ENCODE measurements at regions not wholly inside any gene's neighbourhood (a gene's known extent, or its start where the extent isn't known, plus 50 kb on each side); places are given as distances from the start of the nearest gene placed in this dataset.

DNA sequence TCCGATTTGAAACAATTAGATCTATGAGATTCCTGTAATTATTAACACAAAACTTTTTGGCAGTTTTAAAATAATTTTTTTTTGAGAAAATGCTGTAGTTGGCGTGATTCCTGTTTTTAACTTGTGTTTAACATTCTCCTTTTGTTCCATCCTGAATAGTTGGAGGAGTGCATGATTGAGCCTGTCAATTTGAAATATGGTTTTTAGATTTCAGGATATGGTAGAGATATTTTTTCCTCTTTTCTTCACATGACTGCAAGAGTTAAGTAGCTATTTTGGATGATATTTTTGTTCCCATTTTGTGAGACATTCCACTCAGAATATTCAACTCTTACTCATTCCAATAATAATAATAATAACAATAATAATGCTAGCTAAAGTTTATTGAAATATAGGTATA, 241.7 kb upstream of the MAN1A1 start:
- intact Hi-C loops (cut with DNase I, micrococcal nuclease) = no loop called here
- no peak for DNase-seq
- ATAC-seq = no peak

DNA sequence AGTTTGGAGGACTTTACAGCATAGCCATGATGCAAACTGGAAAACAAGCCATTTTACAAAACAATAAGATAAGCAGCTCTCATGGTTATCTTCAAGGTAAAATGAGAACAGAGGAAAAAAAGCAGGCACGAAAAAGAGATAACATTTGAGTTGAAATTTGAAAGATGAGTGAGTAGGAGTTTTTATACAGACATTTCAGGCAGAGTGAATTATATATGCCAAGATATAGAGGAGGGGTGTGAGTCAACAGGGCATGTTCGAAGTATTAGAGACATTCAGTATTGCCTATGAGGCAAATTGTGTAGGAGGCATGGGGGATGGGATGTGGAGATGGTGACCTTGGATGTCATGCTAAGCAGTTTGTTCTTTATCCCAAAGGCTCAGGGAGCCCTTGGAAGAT, 240.5 kb upstream of the MAN1A1 start:
- DNase-seq (no peak), ATAC-seq (no peak)
- intact Hi-C loops (cut with DNase I, micrococcal nuclease) = no loop called here

DNA sequence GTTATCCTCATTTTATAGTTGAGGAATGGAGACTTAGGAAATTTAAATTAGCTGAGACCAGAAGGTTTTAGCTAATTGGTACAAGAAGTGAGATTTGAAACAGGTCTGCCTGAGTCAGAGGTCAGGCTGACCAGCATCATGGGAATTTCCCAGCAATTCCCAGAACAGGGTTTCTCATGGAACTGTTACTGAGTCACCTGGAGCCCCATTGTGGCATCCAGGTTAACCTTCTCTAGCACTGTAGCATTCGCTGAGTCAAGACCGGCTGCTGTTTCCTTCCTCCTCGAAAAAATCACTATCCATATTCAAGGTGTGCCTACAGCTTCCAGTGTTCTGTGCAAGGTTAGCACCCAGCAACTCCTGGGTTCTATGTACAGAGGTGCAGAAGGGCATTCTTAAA, 238.0 kb upstream of the MAN1A1 start:
- DNase-seq = no peak
- no peak for ATAC-seq
- intact Hi-C loops (cut with DNase I, micrococcal nuclease) = no loop called here

DNA sequence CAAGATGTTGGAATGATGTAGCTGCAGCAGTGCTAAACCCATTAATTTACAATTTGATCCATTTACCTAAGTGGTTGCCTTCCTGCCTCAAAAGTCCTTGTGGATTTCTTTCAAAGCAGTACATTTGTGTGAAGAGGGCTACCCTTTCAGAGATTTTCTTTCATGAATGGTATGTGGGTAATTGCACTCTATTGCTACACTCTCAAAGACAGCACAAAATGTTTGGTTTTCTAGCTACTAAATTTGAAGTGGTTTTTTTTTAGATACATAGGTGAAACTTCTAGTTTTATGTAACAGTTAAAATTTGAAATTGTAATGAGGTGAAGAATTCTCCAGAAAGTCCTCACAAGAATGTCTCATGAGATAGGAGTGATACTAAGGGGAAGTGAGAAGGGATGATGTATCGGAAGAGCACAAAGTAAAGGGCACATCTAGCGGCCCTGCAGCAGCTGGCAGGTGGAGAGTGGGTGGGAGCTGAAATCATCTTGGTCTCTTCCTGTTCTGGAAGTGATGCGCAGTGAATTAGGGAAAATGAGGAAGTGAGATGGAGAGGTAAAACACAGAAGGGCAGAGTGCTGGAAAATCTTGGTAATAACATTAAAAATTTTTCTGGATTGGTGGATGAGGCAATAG, 236.8 kb upstream of the MAN1A1 start:
- ATAC-seq = no peak
- no peak for DNase-seq
- intact Hi-C loops (cut with DNase I, micrococcal nuclease) = no loop called here

DNA sequence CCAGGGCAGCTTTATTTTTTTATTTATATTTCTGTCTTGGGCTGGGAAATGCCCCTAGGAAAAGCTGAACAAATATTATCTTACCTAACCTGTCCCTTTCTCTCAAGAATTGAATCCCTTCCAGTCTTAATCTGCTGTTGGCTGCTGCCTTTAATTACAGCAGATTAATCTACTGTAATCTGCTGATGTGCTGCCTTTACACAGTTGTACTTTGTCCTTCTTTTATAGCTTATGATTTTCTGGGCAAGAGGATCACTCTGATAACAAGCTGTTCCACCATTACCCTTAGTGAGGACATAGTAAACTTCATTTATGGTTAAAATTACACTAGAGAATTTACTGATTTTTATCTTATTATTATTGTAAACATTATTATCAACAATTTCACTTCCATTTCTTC, 234.5 kb upstream of the MAN1A1 start:
- ATAC-seq = peak; percentile 99
- intact Hi-C loops (cut with DNase I, micrococcal nuclease) = no loop called here
- DNase-seq = no peak

DNA sequence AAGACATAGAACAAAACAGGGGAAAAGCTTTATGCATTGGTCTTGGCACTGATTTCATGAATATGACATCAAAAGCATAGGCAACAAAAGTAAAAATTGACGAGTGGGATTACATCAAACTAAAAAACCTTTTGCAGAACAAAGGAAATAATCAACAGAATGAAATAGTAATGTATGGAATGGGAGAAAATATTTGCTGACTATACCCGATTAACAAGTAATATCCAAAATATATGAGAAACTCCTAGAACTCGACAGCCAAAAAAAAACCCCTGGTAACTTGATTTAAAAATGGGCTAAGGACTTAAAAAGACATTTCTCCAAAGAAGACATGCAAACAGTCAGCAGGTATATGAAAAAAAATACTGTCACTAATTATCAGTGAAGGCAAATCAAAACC, 231.7 kb upstream of the MAN1A1 start:
- intact Hi-C loops (cut with DNase I, micrococcal nuclease) = no loop called here
- DNase-seq (no peak), ATAC-seq (no peak)

DNA sequence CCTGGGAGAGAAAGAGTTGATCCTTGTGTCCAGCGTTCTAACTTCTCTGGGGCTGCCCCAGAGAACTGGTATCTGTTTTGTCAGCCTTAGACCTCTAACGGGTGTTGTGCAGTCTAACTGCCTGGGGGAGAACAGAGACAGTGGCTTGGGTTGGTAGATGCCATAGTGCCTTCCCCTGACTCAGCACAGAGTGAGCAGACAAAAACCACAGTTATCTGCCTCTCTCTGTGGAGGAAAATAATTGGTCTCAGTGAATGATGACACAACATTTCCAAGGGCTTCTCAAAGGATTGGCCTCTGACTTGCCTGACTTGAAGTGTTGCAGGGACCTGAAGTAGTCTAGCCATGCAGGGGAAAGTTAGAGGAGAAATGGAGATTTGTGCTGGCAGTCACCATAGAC, 226.2 kb upstream of the MAN1A1 start:
- DNase-seq (no peak), ATAC-seq (no peak)
- intact Hi-C loops (cut with DNase I, micrococcal nuclease) = no loop called here

DNA sequence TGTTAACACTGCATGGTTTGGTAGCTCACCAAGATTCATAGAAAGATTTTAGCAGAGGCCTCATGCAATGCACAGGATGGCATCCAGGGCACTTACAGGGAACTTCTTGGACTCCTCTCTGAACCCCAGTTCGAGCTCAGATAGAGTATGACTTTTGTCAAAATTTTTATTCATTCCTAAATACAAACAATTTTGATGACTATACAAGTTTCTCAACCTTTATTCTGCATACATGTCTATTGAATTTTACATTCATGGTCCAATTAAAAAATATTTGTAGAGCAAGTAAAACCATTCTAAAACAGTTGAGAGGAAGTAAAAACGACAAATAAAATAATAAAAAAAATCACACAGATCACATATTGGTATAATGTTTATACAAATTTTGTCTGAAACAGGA, 219.0 kb upstream of the MAN1A1 start:
- intact Hi-C loops (cut with DNase I, micrococcal nuclease) = no loop called here
- no peak for DNase-seq
- ATAC-seq = no peak

DNA sequence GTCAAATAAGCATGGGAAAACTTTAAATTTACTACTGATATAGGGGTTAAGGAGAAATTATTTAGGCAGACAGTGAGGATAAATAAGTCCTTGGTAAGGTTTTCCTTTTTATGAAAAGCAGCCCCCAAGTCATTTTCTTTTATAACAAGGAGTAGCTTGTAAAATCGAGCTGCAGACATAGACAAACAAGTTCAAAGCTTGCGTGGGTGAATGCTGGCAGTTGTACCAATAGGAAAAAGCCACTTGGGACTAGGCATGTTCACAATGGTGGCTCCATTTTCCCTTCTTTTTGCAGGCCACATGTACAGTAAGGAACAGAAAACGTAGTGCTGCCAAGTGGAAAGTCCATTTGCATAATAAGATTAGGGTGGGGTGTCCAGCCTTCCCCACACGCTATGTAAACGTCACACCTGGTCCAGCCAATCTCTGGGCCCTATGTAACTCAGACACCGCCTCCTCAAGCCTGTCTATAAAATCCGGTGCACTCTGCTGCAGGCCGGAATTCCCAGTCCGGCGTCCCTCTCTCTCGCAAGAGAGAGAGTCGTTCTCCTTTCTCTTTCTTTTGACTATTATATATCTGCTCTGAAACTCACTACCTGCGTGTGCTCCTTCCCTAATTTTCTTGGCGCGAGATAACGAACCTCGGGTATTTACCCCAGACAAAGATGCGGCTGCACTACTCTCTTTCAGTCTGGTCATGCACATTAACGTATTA, 217.1 kb upstream of the MAN1A1 start:
- intact Hi-C loops (cut with DNase I, micrococcal nuclease) = no loop called here
- no peak for ATAC-seq
- DNase-seq = no peak

DNA sequence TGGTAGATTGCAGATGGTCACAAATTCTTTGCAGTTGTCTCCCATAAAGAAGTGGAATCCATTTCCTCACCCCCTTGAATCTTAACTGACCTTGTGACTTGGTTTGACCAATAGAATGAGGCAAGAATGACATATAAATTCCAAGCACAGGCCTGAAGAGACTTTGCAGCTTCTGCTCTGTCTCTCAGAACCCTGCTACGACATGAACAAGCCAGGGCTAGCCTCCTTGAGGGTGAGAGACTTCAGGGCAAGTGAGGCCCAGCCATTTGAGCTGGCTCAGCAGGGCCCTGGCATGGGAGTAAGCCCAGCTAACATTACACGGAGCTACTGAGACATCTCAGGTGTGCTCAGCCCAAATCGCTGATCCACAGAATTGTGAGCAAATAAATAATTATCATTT, 216.3 kb upstream of the MAN1A1 start:
- intact Hi-C loops (cut with DNase I, micrococcal nuclease) = no loop called here
- DNase-seq (no peak), ATAC-seq (no peak)

DNA sequence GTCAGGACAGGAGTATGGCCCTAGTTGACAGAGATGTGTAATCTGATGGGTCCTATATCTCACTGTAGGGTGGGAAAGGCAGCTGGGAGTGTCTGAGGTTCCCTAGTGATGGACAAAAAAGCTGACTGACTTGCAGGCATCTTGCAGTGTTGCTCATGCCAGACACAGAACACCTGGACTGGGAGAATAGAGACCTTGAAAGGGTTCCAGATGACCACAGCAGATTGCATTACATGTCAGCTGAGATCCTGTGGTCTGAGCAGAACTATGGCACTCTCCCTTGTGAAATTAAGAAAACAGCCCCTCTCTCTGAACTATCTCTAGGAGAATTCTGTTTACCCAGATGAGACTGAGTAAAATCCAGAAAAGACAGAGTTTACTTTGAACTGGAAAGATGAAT, 212.6 kb upstream of the MAN1A1 start:
- ATAC-seq (no peak), DNase-seq (no peak)
- intact Hi-C loops (cut with DNase I, micrococcal nuclease) = no loop called here

DNA sequence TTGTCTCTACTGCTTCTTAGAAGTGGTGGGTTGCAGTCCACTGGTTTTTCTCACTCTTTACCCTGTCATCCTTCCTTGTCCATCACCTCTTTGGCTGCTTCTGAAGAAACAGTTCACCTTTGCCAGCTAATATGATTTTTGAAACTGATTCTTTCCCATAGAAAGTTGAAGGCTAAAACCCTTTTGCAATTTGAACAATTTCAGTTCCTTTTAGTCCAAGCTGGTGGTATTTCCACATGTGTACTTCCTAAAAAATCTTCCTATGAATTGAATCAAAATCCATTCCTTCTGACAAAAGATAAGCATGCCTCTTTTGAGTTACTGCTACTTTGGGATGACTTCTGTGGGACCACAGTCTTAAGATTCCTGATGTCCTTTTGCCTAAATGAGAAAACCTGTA, 210.0 kb upstream of the MAN1A1 start:
- no peak for DNase-seq
- intact Hi-C loops (cut with DNase I, micrococcal nuclease) = no loop called here
- no peak for ATAC-seq

DNA sequence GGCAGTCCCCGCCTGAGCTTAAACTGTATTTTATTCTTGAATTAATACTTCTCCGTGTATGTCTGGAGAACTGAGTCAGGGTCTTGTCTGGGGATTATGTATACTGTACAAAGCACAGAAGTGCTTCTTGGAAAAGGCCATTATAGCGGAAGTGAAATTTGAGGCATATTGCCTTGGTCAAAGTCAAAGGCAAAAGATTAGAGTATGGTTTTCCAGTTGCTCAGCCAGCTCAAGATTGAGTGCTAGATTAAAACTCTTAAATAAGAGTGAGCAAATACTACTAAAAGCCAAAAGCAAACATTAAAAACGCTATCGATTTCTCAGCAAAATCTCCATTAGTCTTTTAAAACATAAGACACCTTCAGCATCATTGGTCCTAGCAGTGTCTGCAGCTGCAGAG, 207.7 kb upstream of the MAN1A1 start:
- intact Hi-C loops (cut with DNase I, micrococcal nuclease) = no loop called here
- DNase-seq (no peak), ATAC-seq (no peak)

DNA sequence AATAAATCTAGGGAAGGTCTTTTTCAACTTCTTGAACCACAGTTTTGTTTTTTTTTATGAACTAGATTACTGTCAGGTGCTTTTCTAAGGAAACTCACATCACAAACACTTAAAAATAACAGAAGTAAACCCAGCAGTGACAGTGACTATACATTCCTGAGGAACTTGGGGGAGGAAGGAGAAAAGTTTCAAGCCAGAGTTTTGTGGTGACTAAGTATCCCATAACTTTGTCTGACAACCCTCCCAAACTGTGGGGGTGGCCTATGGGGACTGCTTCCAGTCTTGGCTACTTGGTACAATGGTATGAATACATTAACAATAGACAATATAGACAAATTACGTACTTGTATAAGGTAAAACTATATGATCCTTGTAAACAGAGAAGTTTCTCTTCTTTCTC, 202.5 kb upstream of the MAN1A1 start:
- intact Hi-C loops (cut with DNase I, micrococcal nuclease) = no loop called here
- no peak for ATAC-seq
- no peak for DNase-seq

DNA sequence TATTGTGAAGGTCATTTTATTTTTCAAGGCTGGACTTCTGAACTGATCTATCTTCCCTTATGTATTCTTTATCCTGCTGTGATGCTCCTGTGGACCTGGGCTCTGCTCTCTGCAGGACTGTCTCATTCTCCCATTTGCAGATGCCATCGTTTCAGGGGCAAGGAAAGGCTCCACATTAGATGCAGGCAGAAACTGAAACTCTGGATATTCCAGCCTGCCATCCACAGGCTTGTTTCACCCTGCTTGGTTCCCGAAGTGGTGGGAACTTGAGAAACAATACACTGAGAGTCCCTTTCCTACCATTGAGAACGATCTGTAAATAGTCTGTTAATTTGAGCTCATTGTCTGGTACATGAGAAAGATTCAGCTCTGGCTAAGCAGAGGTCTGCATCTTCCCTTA, 197.5 kb upstream of the MAN1A1 start:
- ATAC-seq (no peak), DNase-seq (no peak)
- intact Hi-C loops (cut with DNase I, micrococcal nuclease) = loop anchor here in 1 of 2 donors (10.0 kb wide), 1 partner anchor 192 kb away; no protein-coding TSS in a partner anchor

DNA sequence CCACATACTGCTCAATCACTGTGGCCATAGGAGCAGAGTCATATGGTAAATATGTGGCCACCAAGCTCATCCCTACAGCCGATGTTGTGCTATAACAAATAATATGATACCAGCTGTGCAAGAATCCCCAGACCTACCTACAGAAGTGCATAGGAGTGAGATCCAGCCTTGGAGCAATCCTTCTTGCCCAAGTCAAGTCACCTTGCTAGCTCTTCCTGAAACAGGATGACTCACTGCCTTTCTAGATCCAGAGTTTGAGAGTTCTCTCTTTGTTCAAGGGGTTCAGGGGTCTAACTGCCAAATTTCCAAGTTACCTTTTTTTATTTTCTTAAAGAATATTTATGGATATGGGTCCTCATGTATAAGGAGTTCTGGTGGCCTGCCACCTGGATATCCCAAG, 195.7 kb upstream of the MAN1A1 start:
- intact Hi-C loops (cut with DNase I, micrococcal nuclease) = loop anchor here in 1 of 2 donors (10.0 kb wide), 1 partner anchor 190 kb away; no protein-coding TSS in a partner anchor
- ATAC-seq = no peak
- no peak for DNase-seq

DNA sequence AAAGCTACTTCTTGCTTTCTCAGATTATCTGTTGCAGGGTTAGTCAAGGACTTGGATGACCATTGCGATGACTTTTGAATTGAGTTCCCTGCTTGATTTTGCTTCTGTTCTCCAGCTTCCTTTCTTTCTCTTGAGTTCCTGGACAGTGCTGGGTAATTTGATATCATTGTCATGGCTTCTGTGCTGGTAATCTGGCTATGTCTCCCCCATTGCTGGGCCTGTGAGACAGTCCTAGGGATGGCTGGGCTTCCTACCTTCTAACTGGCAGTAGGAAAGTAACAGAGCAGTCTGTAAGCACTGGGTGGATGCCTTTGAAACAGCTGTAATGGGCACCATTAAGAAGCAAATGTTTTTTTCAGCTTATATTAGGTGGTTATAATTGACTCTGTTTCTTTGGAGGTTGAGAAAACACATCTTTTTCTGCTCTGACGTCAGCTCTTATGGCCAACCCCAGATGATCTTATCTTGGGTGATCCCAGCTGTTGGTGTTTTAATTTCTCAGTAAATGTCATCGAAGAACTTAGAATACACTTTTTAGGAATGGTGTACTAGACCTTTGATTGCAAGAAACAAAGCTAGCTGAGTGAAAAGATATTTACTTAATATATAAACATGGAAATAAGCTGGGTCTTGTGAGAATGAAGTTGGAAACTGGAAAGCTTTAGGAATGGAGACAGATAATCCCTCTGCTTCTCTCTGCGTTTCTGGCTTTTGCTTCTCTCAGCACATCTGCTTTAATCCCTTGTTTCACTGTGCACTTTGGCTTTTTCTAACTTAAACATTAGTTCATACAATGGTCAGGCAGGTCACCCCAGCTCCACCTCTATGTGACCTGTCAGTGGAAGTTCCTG, 195.0 kb upstream of the MAN1A1 start:
- ATAC-seq (no peak), DNase-seq (no peak)
- intact Hi-C loops (cut with DNase I, micrococcal nuclease) = loop anchor here in 1 of 2 donors (10.0 kb wide), 1 partner anchor 190 kb away; no protein-coding TSS in a partner anchor

DNA sequence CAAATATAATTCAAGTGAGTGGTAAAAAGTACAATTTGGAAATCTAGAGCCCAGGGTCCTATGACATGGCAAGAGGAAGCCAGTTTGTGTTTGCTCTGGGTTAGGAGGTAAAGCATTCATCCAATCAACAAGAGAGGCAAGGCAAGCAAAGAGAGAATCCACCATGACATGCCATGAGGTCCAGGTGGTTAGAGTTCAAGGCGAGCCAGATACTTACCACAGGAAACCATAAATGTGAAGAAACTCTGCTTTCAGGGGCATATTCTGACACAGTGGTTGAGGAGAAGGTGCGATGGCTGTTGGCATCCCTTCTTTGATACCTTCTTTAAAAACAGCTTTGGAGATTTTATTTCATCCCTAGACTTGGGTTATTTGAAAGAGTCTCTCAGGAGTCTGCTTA, 193.8 kb upstream of the MAN1A1 start:
- ATAC-seq (no peak), DNase-seq (no peak)
- intact Hi-C loops (cut with DNase I, micrococcal nuclease) = loop anchor here in 1 of 2 donors (10.0 kb wide), 1 partner anchor 189 kb away; no protein-coding TSS in a partner anchor

DNA sequence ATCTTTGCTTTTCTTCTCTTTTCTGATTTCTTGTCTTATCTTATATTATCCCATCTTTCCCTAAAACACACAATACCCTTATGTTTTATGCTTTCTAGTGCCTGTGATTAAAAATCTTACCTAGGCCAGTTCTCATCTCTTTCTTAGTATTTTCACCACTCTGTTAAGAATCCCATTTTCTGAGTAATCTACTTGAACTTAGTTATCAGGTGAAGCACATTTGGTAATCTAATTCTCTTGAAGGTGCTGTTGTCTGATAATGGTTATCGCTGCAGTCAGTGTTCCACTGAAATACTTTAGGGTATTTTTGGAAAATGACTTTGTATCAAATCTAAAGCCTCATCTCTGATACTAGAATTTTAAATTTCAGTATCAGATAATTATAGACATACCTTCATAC, 192.5 kb upstream of the MAN1A1 start:
- ATAC-seq (no peak), DNase-seq (no peak)
- intact Hi-C loops (cut with DNase I, micrococcal nuclease) = loop anchor here in 1 of 2 donors (10.0 kb wide), 1 partner anchor 187 kb away; no protein-coding TSS in a partner anchor
